SK-N-SH treated with all-trans-retinoic acid at 6 μM for 48 hours (cell line): ENCODE measurements at regions not wholly inside any gene's neighbourhood (a gene's known extent, or its start where the extent isn't known, plus 50 kb on each side); places are given as distances from the start of the nearest gene placed in this dataset.

Source experiments
- ARNTL ChIP-seq: fragments of 450-650 bp; formaldehyde crosslinking; IDR thresholded peaks from 2 replicates; pipeline ENCODE4 v1.5.0; 2020; ENCODE audit warnings: low read depth, mild to moderate bottlenecking, moderate library complexity, borderline replicate concordance
- GLIS3 ChIP-seq: fragments of 250-450 bp; sonication (Bioruptor Pico); IDR thresholded peaks from 2 replicates; pipeline ENCODE4 v1.5.0; 2020; ENCODE audit warnings: mild to moderate bottlenecking, moderate library complexity
- ISL1 ChIP-seq: fragments of 250-450 bp; sonication (Bioruptor Pico); IDR thresholded peaks from 2 replicates; pipeline ENCODE4 v2.1.2; 2022; ENCODE audit warnings: mild to moderate bottlenecking, moderate library complexity
- PATZ1 ChIP-seq: fragments of 250-450 bp; sonication (Bioruptor Pico); IDR thresholded peaks from 2 replicates; pipeline ENCODE4 v1.8.0; 2020; ENCODE audit warnings: mild to moderate bottlenecking, moderate library complexity, borderline replicate concordance
- POU6F1 ChIP-seq: fragments of 250-450 bp; sonication (Bioruptor Pico); IDR thresholded peaks from 2 replicates; pipeline ENCODE4 v1.8.0; 2021; ENCODE audit warnings: low read depth, mild to moderate bottlenecking, moderate library complexity, borderline replicate concordance
- RARB ChIP-seq: fragments of 250-450 bp; sonication (Bioruptor Pico); IDR thresholded peaks from 2 replicates; pipeline ENCODE4 v1.8.0; 2021; ENCODE audit warnings: mild to moderate bottlenecking, moderate library complexity
- SNAI2 ChIP-seq: fragments of 250-450 bp; sonication (Bioruptor Pico); IDR thresholded peaks from 2 replicates; pipeline ENCODE4 v1.5.0; 2020; ENCODE audit warnings: mild to moderate bottlenecking, moderate library complexity
- TSHZ2 ChIP-seq: fragments of 250-450 bp; sonication (Bioruptor Pico); IDR thresholded peaks from 2 replicates; pipeline ENCODE4 v1.5.0; 2020; ENCODE audit warnings: mild to moderate bottlenecking, moderate library complexity
- ZNF565 ChIP-seq: fragments of 450-650 bp; formaldehyde crosslinking; conservative IDR thresholded peaks from 2 replicates; pipeline ENCODE4 v1.5.0; 2020; ENCODE audit warnings: low read depth, mild to moderate bottlenecking, moderate library complexity
- ZNF8 ChIP-seq: fragments of 450-650 bp; formaldehyde crosslinking; IDR thresholded peaks from 2 replicates; pipeline ENCODE4 v1.5.0; 2020; ENCODE audit warnings: mild to moderate bottlenecking, moderate library complexity

GRCh38 chr9:81874931-81875330, 53.3 kb upstream of the SPATA31D4 start:
- TF ChIP-seq TSHZ2 (CRISPR knock-in tag), result no peak
- no peak for TF ChIP-seq PATZ1
- TF ChIP-seq POU6F1 (CRISPR knock-in tag), result no peak
- TF ChIP-seq ZNF8 (CRISPR knock-in tag), result no peak
- no peak for TF ChIP-seq ISL1 (CRISPR knock-in tag)
- TF ChIP-seq ZNF565 (CRISPR knock-in tag), result no peak
- no peak for TF ChIP-seq GLIS3 (CRISPR knock-in tag)
- no peak for TF ChIP-seq ARNTL (CRISPR knock-in tag)
- TF ChIP-seq RARB (CRISPR knock-in tag), result no peak
- no peak for TF ChIP-seq SNAI2 (CRISPR knock-in tag)
